GM12878 (cell line): ENCODE measurements at regions not wholly inside any gene's neighbourhood (a gene's known extent, or its start where the extent isn't known, plus 50 kb on each side); places are given as distances from the start of the nearest gene placed in this dataset.

ENCODE experiments used
- CREM ChIP-seq: IDR thresholded peaks from 2 replicates; pipeline ENCODE4 v1.6.1; 2014; ENCODE audit warnings: antibody characterized with exemption, low read depth
- EED ChIP-seq: sonication (generic); IDR thresholded peaks from 2 replicates; pipeline ENCODE4 v1.6.1; 2016; ENCODE audit warnings: antibody characterized with exemption, low read depth
- ESRRA ChIP-seq: IDR thresholded peaks from 2 replicates; pipeline ENCODE4 v1.6.1; 2012; ENCODE audit warnings: mild to moderate bottlenecking, low read length, improper control_type of control experiment
- HDAC2 ChIP-seq: fragments of 200-600 bp; sonication (generic); IDR thresholded peaks from 2 replicates; pipeline ENCODE4 v1.6.1; 2017
- KAT2A ChIP-seq: conservative IDR thresholded peaks from 2 replicates; pipeline ENCODE4 v1.6.1; 2011; ENCODE audit warnings: low read depth, low read length; ENCODE audit not compliant: control insufficient read depth
- NFYA ChIP-seq: IDR thresholded peaks from 2 replicates; pipeline ENCODE4 v1.6.1; 2011; ENCODE audit warnings: low read depth, mild to moderate bottlenecking, low read length, improper control_type of control experiment, borderline replicate concordance
- SPI1 ChIP-seq: IDR thresholded peaks from 2 replicates; pipeline ENCODE4 v1.6.1; 2011; ENCODE audit warnings: low read depth, mild to moderate bottlenecking, low read length, moderate library complexity, borderline replicate concordance; ENCODE audit not compliant: insufficient read depth
- SREBF2 ChIP-seq: IDR thresholded peaks from 2 replicates; pipeline ENCODE4 v1.6.1; 2012; ENCODE audit warnings: mild to moderate bottlenecking, low read length
- TARDBP ChIP-seq: IDR thresholded peaks from 2 replicates; pipeline ENCODE4 v1.6.1; 2016; ENCODE audit warnings: borderline replicate concordance
- ZSCAN29 ChIP-seq: fragments of 450-650 bp; IDR thresholded peaks from 2 replicates; pipeline ENCODE4 v1.6.1; 2017; ENCODE audit warnings: mild to moderate bottlenecking, moderate library complexity
- ZZZ3 ChIP-seq: IDR thresholded peaks from 2 replicates; pipeline ENCODE4 v1.6.1; 2011; ENCODE audit warnings: low read depth; ENCODE audit not compliant: control insufficient read depth, insufficient read length
- TF ChIP-seq, protein P1 (sequence below): fragments of 450-650 bp; IDR thresholded peaks from 2 replicates; pipeline ENCODE4 v1.6.1; 2018; ENCODE audit warnings: borderline replicate concordance, mild to moderate bottlenecking; ENCODE audit not compliant: partially characterized antibody
- TF ChIP-seq, protein P2 (sequence below): fragments of 450-650 bp; IDR thresholded peaks from 2 replicates; pipeline ENCODE4 v1.6.1; 2017; ENCODE audit warnings: antibody characterized with exemption, mild to moderate bottlenecking, moderate library complexity

DNA sequence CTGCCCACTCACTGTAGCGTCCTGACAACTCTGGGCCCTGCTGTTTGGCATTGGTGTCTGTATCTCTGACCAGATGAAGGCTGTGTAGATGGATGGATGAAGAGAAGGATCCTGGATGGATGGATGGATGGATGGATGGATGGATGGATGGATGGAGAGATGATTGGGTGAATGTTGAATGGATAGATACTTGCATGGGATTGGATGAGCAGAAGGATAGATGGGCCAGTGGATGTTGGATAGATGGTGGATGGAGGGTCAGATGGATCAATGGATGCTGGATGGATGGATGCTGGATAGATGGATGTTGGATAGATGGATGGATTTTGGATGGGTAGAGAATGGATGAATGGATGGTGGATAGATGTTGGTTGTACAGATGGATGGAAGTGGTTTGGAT is 179.6 kb upstream of the GSE1 start (continued):
- TF ChIP-seq, protein P1, sequence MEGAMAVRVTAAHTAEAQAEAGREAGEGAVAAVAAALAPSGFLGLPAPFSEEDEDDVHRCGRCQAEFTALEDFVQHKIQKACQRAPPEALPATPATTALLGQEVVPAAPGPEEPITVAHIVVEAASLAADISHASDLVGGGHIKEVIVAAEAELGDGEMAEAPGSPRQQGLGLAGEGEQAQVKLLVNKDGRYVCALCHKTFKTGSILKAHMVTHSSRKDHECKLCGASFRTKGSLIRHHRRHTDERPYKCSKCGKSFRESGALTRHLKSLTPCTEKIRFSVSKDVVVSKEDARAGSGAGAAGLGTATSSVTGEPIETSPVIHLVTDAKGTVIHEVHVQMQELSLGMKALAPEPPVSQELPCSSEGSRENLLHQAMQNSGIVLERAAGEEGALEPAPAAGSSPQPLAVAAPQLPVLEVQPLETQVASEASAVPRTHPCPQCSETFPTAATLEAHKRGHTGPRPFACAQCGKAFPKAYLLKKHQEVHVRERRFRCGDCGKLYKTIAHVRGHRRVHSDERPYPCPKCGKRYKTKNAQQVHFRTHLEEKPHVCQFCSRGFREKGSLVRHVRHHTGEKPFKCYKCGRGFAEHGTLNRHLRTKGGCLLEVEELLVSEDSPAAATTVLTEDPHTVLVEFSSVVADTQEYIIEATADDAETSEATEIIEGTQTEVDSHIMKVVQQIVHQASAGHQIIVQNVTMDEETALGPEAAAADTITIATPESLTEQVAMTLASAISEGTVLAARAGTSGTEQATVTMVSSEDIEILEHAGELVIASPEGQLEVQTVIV: no peak
- TF ChIP-seq KAT2A: no peak
- TF ChIP-seq ZSCAN29: no peak
- TF ChIP-seq NFYA: no peak
- TF ChIP-seq TARDBP: no peak
- no peak for TF ChIP-seq SREBF2
- no peak for TF ChIP-seq ZZZ3
- TF ChIP-seq CREM: no peak
- TF ChIP-seq SPI1: no peak
- TF ChIP-seq HDAC2: no peak
- TF ChIP-seq, protein P2, sequence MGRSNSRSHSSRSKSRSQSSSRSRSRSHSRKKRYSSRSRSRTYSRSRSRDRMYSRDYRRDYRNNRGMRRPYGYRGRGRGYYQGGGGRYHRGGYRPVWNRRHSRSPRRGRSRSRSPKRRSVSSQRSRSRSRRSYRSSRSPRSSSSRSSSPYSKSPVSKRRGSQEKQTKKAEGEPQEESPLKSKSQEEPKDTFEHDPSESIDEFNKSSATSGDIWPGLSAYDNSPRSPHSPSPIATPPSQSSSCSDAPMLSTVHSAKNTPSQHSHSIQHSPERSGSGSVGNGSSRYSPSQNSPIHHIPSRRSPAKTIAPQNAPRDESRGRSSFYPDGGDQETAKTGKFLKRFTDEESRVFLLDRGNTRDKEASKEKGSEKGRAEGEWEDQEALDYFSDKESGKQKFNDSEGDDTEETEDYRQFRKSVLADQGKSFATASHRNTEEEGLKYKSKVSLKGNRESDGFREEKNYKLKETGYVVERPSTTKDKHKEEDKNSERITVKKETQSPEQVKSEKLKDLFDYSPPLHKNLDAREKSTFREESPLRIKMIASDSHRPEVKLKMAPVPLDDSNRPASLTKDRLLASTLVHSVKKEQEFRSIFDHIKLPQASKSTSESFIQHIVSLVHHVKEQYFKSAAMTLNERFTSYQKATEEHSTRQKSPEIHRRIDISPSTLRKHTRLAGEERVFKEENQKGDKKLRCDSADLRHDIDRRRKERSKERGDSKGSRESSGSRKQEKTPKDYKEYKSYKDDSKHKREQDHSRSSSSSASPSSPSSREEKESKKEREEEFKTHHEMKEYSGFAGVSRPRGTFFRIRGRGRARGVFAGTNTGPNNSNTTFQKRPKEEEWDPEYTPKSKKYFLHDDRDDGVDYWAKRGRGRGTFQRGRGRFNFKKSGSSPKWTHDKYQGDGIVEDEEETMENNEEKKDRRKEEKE: no peak
- no peak for TF ChIP-seq ESRRA
- no peak for TF ChIP-seq EED
